H1 (cell line): ENCODE measurements at regions not wholly inside any gene's neighbourhood (a gene's known extent, or its start where the extent isn't known, plus 50 kb on each side); places are given as distances from the start of the nearest gene placed in this dataset.

Source experiments
- RFX5 ChIP-seq: IDR thresholded peaks from 2 replicates; pipeline ENCODE4 v1.6.1; 2011; ENCODE audit warnings: low read depth, low read length, improper control_type of control experiment, borderline replicate concordance

- no peak for TF ChIP-seq RFX5
- TF ChIP-seq, all 59 proteins: peak for 0
These were observed 146.2 kb upstream of the KLF7 start (continued) for GRCh38 chr2:207312006-207312356.
